GM08714 (cell line): ENCODE measurements at regions not wholly inside any gene's neighbourhood (a gene's known extent, or its start where the extent isn't known, plus 50 kb on each side); places are given as distances from the start of the nearest gene placed in this dataset.

Experiments used
- H3K4me3 ChIP-seq: fragments of 200-500 bp; sonication (Bioruptor generic); 2 replicates; pipeline ENCODE4 v1.5.1; 2014; ENCODE audit warnings: mild to moderate bottlenecking, low read length, inconsistent platforms
- ZNF274 ChIP-seq: IDR thresholded peaks from 2 replicates; pipeline ENCODE4 v1.6.1; 2012; ENCODE audit warnings: mild to moderate bottlenecking, low read depth, low read length

DNA sequence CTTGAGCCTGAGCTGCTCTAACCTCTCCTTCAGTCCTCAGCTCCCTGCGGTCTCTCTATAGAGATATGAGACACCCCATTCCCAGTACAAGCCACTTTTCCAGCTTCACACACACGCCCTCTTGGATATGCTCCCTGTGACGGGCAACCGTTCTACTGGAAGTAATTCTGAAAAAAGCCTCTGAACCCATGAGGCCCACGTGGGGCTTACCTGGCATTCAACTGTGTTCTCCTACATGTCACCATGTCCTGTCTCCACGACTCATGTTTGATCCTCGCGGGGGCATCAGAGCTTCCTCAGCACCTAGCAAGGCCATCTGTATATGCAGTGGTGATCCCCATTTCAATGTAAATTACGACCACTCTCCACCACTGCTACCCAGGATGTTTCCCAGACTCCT, 69.2 kb upstream of the DUSP22 start:
- TF ChIP-seq ZNF274: no peak
- H3K4me3 ChIP-seq: no peak overlapping the region

DNA sequence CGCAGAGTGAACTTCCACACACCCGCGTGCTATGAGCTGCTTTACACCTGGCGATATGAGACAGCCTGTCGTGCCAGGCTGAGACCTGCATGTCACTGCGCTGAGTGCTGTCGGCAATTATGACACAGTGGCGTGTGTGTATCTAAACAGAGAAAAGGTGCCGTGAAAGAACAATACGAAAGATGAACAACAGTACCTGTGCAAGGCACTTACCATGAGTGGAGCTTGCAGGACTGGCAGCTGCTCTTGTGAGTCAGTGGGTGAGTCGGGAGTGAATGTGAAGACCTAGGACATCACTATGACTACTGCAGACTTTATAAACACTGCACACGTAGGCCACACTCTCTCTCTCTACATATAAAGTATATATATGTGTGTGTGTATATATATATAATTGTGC, 68.5 kb upstream of the DUSP22 start:
- no peak for TF ChIP-seq ZNF274
- H3K4me3 ChIP-seq: no peak overlapping the region

DNA sequence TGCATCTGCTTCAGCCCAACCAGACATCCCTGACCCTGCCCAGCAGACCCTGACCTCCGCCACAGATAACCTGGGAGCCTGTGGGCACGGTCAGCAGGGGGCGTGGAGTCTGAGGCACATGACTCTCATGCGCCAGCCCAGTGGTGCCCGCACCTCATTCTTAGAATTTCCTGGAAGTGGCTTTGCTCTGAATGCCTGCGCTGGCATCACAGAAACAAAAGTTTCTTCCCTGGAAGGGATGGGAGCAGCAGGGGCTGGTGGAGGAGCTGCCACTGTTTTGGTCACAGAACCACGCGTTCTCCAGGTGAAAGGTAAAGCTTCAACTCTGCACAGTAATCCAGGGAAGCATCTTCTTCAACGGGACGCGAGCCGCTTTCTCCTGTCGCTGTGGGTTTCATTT, 67.9 kb upstream of the DUSP22 start:
- H3K4me3 ChIP-seq: no peak overlapping the region
- TF ChIP-seq ZNF274: no peak

DNA sequence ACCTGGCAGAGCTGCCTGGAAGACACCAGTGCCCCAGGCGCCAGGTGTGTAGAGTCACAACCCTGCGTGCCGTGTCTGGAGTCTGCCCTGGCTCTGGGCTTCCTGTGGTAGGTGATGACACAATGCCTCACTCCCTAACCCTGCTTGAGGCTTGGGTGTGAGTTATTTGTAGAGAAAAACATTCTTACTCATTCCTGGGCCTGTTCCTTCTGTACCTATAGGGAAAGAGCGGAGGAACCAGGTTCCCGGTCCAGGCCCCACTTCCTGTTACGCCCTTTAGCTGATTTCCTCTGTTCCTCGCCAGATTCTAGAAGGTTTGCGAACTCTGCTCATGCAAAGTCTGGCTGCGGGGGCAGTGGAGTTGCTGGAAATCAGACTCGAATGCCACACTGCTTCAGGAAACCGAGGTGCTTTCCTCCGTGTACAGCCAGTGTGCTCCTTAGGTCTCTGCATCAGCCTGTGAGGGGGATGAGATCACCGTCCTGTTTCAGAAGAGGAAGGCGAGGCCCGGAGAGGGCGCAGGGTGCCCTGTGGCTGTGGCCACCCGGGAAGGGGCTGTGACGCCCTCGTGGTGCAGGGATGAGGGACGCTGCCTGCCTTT, 67.1 kb upstream of the DUSP22 start:
- H3K4me3 ChIP-seq: no peak overlapping the region; the same call in 1 of the 2 replicates
- TF ChIP-seq ZNF274: no peak

DNA sequence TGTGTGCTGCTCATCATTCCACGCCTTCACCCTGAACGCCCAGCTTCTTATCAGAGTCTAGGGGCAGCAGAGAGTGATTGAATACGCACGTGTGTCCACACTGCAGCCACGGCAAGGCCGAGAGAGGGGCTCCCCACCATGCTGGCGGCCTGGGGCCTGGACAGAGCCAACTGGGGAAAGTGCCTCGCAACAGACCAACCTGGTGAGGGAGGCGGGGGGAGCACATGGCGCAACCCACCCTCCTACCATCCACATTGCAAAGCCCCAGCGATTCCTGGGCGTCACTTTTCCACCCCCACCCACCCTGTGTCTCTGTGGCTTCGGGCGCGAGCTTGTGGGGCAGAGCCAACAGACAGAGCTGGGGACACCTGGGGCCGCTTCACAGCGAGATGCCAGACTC, 66.4 kb upstream of the DUSP22 start:
- no peak for TF ChIP-seq ZNF274
- H3K4me3 ChIP-seq: no peak overlapping the region; the same call in 1 of the 2 replicates

DNA sequence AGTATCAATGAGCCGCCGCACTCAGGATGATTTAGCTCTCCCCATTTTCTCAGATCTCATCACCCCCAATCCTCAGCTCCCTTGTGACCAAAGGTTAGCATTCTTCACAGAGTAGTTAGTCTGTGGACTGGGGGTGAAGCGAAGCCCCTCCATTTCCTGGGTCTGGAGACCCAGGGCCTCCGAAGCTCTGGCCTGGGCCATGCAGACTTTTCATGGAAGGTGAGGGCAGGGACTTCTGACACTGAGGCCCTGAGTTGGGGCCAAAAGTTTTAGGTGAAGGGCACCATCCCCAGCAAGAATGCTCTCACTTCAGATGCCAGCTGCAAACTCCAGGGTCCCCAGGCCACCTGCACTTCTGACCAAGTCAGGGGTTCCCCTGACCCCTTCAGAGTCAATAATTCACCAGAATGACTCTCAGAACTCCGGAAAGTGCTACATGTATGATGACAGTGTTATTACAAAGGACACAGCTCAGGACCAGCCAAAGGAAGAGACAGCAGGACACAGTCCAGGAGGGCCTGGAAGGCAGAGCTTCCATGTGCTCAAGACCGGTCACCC, 65.7 kb upstream of the DUSP22 start:
- no peak for TF ChIP-seq ZNF274
- no peak overlapping the region; the same call in 1 of the 2 replicates for H3K4me3 ChIP-seq

DNA sequence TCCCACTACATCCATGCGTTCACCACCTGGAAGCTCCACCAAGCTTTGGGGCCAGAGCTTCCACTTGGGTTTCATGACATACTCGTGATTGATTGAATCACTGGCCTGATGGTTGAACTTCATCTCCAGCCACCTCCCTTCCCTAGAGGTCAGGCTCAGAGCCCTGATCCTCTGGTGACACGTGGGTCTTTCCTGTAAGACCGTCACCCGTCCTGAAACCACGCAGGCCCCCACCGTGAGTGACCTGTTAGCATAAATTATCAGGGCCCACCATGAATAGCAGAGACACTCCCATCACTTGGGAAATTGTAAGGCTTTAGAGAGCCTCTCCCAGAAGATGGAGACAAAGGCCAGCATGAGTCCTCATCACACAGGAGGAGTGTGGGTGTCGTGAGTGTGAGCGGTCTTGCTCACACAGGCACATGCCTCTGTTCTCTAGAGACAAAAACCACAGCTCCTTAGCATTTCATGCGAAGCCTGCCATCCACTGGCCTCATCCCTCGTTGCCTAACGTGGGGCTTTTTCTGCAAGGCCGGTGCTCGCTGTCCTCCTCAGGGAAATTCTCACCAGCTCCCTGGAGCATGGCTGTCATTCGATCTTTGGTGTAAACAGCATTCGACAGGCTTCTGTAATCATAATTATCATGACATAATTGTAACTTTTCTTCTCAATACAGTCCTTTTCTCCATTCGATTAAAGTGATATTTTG, 65.1 kb upstream of the DUSP22 start:
- no peak for TF ChIP-seq ZNF274
- H3K4me3 ChIP-seq: no peak overlapping the region; the same call in 1 of the 2 replicates

DNA sequence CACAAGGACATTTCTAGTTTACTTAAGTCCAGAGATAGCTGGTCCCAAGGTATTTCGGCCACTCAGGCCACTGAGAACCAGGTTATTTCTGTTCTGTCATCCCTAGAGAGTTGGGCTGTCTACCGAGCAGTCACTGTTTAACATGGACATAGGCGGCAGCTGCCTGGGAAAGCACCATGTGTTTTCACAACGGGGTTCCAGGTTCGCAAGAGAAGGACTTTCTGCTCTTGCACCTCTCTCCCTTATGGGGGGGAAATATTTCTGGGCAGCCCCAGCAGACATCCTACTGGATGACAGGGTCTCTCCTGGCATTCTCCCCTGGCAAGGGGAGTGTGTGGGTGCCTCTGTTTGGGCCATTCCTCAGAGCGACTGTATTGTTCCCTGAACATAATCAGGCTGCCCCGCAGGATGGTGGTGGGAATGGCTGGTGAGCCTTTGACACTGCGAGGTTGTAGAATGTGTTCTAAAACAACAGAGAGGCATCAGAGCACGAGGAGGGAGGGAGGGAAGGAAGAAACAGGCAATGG, 64.4 kb upstream of the DUSP22 start:
- TF ChIP-seq ZNF274: no peak
- H3K4me3 ChIP-seq: no peak overlapping the region

DNA sequence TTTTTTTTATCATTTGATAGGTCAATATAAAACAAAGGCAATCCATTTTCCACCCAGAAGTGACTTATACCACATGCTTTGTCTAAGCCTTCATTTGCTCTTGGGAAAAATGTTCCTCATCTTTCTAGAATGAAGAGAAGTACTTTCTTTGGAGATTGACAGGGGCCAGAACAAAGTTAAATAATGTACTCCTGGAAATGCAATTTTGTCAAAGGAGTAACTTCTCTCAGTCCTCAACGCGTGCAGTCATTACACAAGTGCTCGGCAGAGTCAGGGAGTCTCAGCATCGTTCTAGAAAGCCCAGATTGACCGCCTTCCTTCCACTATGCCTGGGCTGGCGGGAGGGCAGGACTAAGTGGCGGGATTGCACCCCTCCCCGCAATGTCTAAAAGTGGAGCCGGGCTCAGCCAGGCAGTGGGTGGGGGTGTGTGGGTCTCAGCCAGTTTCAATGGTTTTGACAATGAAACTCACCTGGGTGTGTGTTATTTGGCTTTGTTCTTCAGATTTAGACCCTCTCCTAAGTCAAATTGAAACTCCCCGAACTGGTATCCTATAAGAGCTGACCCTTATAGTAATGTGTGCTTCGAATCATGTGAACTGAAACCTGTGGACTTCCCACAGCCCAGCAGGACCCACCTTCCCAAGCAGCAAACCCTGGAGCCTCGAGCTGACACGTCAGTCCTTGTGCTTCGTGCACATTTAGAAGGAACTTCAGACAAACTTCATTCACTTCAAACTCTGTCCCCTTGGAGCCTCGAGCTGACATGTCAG, 63.2 kb upstream of the DUSP22 start:
- no peak overlapping the region for H3K4me3 ChIP-seq
- TF ChIP-seq ZNF274: no peak

DNA sequence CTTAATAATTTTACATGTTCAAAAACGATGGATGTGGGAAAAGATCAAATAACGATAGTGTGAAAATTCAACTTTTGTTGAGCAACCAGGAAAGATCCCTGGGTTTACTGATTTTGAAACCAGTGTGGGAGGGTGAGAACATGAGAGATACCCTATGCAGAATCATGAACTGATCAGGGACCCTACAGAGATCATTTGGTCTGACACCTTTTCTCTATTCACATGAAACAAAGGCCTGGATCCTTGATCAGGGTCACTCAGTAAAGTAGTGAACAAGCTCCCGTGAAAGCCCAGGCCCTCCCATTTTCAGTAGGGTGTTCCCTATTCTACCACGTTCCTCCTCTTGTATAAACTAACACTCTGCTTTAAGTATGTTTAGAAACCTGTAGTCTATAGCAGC, 60.5 kb upstream of the DUSP22 start:
- no peak for TF ChIP-seq ZNF274
- H3K4me3 ChIP-seq: no peak overlapping the region

DNA sequence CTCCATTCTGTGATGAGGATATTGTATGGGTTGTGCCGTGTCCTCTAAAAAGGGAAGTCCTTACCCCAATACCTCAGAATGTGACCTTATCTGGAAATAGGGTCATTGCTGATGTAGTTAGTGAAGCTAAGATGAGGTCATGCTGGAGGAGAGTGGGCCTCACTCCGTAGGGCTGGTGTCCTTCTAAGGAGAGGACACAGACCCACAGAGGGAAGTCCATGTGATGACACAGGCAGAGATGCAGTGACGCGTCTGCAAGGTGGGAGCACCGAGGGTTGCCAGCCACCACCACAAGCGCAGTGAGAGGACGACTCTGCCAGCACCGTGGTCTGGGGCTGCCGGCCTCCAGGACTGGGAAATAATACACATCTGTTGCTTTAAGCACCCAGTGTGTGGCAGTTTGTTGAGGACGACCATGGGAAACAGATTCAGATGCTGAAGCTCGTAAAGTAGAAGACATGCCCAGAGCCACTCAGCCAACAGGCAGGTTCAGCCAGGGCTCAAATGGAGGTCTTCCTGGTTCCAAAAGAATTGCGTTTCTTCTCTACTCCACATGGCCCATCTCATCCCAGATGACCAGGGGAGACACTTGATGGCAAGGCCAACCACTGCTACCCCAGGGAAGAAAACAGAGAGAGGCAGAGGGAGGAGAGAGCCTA, 59.2 kb upstream of the DUSP22 start:
- no peak for TF ChIP-seq ZNF274
- H3K4me3 ChIP-seq: no peak overlapping the region

DNA sequence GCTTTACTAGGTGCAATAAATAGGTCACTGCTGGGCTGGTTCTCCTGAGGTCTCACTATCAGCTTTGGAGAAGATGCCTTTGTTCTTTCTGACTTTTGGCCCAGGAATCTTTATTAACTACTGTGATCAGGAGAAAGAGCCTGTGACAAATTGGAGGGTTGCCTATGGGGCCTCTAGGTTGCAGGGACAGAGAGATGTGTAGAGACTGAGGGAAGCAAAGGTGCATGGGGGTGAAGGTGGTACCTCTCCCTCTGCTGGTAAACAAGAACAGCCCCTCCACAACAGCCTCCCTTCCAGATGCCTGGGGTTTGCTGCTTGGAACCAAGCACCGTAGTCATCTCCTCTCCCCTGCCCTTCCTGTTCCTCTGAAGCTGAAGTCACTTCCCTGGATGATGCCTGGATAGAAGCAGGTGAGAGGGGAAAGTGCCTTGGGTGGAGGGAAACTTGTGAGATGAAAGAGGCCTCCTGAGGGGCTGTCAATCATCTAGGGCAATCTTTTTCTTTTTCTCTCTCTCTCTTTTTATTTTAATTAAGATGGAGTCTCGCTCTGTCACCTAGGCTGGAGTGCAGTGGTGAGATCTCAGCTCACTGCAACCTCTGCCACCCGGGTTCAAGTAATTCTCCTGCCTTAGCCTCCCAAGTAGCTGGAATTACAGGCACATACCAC, 57.4 kb upstream of the DUSP22 start:
- H3K4me3 ChIP-seq: no peak overlapping the region
- TF ChIP-seq ZNF274: no peak

DNA sequence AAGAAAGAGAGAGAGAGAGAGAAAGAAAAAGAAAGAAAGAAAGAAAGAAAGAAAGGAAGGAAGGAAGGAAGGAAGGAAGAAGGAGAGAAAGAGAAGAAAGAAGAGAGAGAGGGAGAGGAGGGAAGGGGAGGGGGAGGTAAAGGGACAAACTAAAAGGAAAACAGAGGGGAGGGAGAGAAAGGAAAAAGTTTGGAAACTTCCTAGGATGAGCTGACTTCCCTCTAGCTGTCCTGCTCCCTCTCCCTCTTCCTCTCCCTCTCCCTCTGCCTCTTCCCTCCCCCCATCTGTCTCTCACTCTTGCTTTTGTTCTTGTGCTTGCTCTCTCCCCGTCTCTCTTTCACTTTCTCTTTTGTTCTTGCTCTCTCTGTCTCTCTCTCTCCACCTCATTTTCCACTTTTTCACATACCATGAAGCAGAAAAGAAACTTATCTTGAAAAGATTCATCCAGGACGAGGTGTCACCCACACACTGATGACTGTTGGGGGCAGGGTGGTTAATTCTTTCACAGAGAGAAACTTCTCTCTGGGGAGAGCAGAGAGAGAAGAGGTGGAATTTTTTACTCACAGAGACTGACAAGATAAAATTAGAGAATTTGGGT, 56.4 kb upstream of the DUSP22 start:
- no peak for TF ChIP-seq ZNF274
- peak overlapping the region; percentile 26; the same call in 1 of the 2 replicates for H3K4me3 ChIP-seq

DNA sequence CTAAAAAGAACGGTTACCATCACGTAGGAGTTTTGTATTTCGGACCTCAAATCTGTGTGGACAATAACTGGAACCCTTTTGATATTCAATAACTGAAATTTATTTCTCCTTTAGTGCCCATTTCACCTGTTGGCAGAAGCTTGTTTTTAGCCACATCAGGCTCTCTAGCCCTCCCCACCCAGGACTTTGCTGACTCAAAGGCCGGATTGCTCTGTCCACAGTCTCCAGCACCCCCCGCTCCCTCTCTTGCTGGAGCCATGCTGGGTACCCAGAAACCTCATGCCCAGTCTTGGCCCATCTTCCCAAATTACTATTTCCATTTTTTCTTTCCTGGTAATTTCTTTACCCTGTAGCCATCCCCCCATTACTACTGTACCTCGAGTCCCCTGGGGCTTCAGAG, 55.8 kb upstream of the DUSP22 start:
- no peak for TF ChIP-seq ZNF274
- peak overlapping the region; percentile 26; the same call in 1 of the 2 replicates for H3K4me3 ChIP-seq
